A673 (cell line): ENCODE measurements at regions not wholly inside any gene's neighbourhood (a gene's known extent, or its start where the extent isn't known, plus 50 kb on each side); places are given as distances from the start of the nearest gene placed in this dataset.

Experiments used
- BruUV-seq: library from RNA; stranded (reverse); fragments of 400-500 nt; replicated peaks from 2 replicates; lab custom pipeline; 2021; lab: Mats Ljungman, UMichigan
- CTCF ChIA-PET: fragments of 300-600 bp; sonication (Branson Sonifier 250); formaldehyde crosslinking; loops from one replicate; lab custom pipeline; 2022; ENCODE audit warnings: antibody characterized with exemption; lab: Charles Lee
- POLR2A ChIA-PET: fragments of 300-600 bp; sonication (Branson Sonifier 250); formaldehyde crosslinking; loops from one replicate; lab custom pipeline; 2022; ENCODE audit warnings: antibody characterized with exemption; ENCODE audit not compliant: low non-redundant PET; lab: Charles Lee
- DNase-seq: peaks from one replicate; pipeline ENCODE4 v3.0.0-alpha.2; 2015; ENCODE audit warnings: low spot score
- H3K27ac ChIP-seq: fragments of 200-600 bp; sonication (generic); 2 replicates; pipeline ENCODE4 v1.5.1; 2016; ENCODE audit warnings: mixed run types, low read depth, mild to moderate bottlenecking, mixed read lengths, antibody characterized with exemption, low read length; ENCODE audit not compliant: poor library complexity, severe bottlenecking
- H3K27me3 ChIP-seq: fragments of 200-600 bp; sonication (generic); replicated peaks from 2 replicates; pipeline ENCODE4 v1.6.1; 2017; ENCODE audit warnings: mixed run types, low read depth, mild to moderate bottlenecking, mixed read lengths, antibody characterized with exemption, low read length; ENCODE audit not compliant: insufficient read depth, poor library complexity
- H3K36me3 ChIP-seq: fragments of 200-600 bp; sonication (generic); 2 replicates; pipeline ENCODE4 v1.6.1; 2016; ENCODE audit warnings: mixed run types, mild to moderate bottlenecking, mixed read lengths, antibody characterized with exemption, low read length; ENCODE audit not compliant: insufficient read depth, poor library complexity, severe bottlenecking
- H3K4me1 ChIP-seq: fragments of 200-600 bp; sonication (generic); 2 replicates; pipeline ENCODE4 v1.6.1; 2017; ENCODE audit warnings: mixed run types, mild to moderate bottlenecking, mixed read lengths, antibody characterized with exemption, low read length; ENCODE audit not compliant: insufficient read depth, poor library complexity, severe bottlenecking
- H3K4me3 ChIP-seq: fragments of 200-600 bp; sonication (generic); 2 replicates; pipeline ENCODE4 v1.5.1; 2016; ENCODE audit warnings: low read depth, mixed run types, mild to moderate bottlenecking, mixed read lengths, low read length; ENCODE audit not compliant: poor library complexity, severe bottlenecking
- H3K9me3 ChIP-seq: fragments of 200-600 bp; sonication (generic); 2 replicates; pipeline ENCODE4 v1.6.1; 2016; ENCODE audit warnings: mixed run types, low read depth, mild to moderate bottlenecking, mixed read lengths, antibody characterized with exemption, low read length; ENCODE audit not compliant: poor library complexity, severe bottlenecking
- CTCF ChIP-seq: fragments of 300-800, 200-600 bp; sonication (generic); conservative IDR thresholded peaks from 2 replicates; pipeline ENCODE4 v1.5.1; 2017; ENCODE audit warnings: low read depth, mild to moderate bottlenecking, antibody characterized with exemption, low read length, moderate library complexity, mixed read lengths
- EZH2 ChIP-seq: fragments of 200-600 bp; sonication (generic); IDR thresholded peaks from 2 replicates; pipeline ENCODE4 v1.6.1; 2017; ENCODE audit warnings: borderline replicate concordance, low read depth, mild to moderate bottlenecking, mixed read lengths, antibody characterized with exemption, low read length; ENCODE audit not compliant: poor library complexity, severe bottlenecking
- intact Hi-C: fragments of 100-400 bp; cut with micrococcal nuclease; formaldehyde crosslinking; loops from one replicate; pipeline ENCODE4 v1.10.0; 2022; ENCODE audit not compliant: unreplicated experiment

DNA sequence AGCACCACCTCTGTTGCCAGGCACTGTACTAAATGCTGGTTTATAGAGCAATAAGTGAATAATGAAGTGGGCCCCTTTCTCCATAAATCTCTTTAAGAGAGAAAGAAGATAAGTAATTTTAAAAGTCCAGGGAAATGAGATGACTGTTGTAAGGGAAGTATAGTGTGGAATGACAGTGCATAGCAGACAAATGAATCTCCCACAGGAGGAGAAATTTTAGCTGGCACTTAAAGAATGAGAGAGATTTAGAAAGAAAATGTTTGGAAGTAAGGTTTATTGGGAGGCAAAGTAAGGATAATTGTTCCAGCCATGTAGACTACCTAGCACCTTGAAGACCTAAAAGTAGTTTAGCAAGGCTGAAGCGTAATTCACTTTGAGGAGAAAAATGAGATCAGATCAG is 1081.1 kb upstream of the PABPC4L start:
- Histone ChIP-seq H3K36me3 (no peaks in the 10 kb centered on the region), H3K27me3 (no peaks in the 10 kb centered on the region), H3K4me3 (no peak overlapping the region), H3K4me1 (no peaks in the 10 kb centered on the region), H3K27ac (no peak overlapping the region), H3K9me3 (no peaks in the 10 kb centered on the region)
- TF ChIP-seq EZH2 (no peak), CTCF (no peak)
- no peak for DNase-seq
- POLR2A ChIA-PET = no interaction called here
- CTCF ChIA-PET = no interaction called here
- intact Hi-C loops = no loop called here
- no TSS peak for BruUV-seq

DNA sequence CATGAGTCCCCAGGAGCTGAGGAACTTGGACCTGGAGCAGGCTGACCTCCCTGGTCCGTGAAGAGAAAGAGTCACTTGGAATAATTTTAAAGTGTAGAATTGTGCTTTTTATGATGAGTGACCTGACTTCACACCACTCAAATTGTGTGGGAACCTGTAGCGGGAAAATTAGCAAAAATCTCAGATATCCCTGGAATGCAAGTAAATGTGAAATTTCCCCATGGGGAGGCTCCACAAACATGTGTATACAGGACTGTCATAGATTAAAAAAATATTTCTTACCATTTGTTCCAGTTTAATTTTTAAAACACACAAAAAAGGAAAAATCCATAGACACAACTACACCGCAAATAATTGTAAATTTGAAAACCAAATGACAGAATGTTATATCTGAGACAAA is 1079.6 kb upstream of the PABPC4L start:
- intact Hi-C loops = no loop called here
- Histone ChIP-seq H3K9me3 (no peaks in the 10 kb centered on the region), H3K36me3 (no peaks in the 10 kb centered on the region), H3K4me1 (no peaks in the 10 kb centered on the region), H3K27me3 (no peaks in the 10 kb centered on the region), H3K4me3 (no peak overlapping the region), H3K27ac (no peak overlapping the region)
- POLR2A ChIA-PET = no interaction called here
- DNase-seq = no peak
- CTCF ChIA-PET = no interaction called here
- no peak for TF ChIP-seq EZH2
- BruUV-seq = no TSS peak

- Histone ChIP-seq H3K4me1 (no peaks in the 10 kb centered on the region), H3K36me3 (no peaks in the 10 kb centered on the region), H3K9me3 (no peaks in the 10 kb centered on the region), H3K4me3 (no peak overlapping the region), H3K27ac (no peak overlapping the region), H3K27me3 (no peaks in the 10 kb centered on the region)
- no TSS peak for BruUV-seq
- no peak for DNase-seq
- no peak for TF ChIP-seq EZH2
- TF ChIP-seq CTCF = no peak
- intact Hi-C loops = no loop called here
- ChIA-PET POLR2A (no interaction called here), CTCF (no interaction called here)
Measured at GRCh38 chr4:135277980-135278315, 1076.4 kb upstream of the PABPC4L start.
